Fibroblast of peridontal ligament (primary cell): ENCODE measurements at regions not wholly inside any gene's neighbourhood (a gene's known extent, or its start where the extent isn't known, plus 50 kb on each side); places are given as distances from the start of the nearest gene placed in this dataset.
A peak's percentile ranks its signal among the peaks of the same experiment; 100 is the strongest.
"Not testable (repeated sequence)": the region's sequence is repeated elsewhere in the genome, so short reads cannot be mapped to it uniquely, and the experiment has no call there.

ENCODE experiments used
- DNase-seq: peaks from one replicate; pipeline ENCODE4 v3.0.0-alpha.2; 2010; ENCODE audit errors: extremely low read depth

GRCh38 chr7:106345421-106346166, 60.8 kb upstream of the NAMPT start:
- DNase-seq, result peak; percentile 77

GRCh38 chr7:106344861-106345260, 60.1 kb upstream of the NAMPT start:
- DNase-seq, result peak; percentile 61

- DNase-seq, result no peak
These were observed 59.4 kb upstream of the NAMPT start for GRCh38 chr7:106344211-106344610.

- DNase-seq, result not testable (repeated sequence)
These were observed 57.3 kb upstream of the NAMPT start for GRCh38 chr7:106342049-106342448.

GRCh38 chr7:106340247-106340596, 55.4 kb upstream of the NAMPT start:
- not testable (repeated sequence) for DNase-seq

- DNase-seq, result no peak
These were observed 54.9 kb upstream of the NAMPT start for GRCh38 chr7:106339513-106340246.

- DNase-seq, result no peak
These were observed 53.0 kb upstream of the NAMPT start for GRCh38 chr7:106337754-106338153.

GRCh38 chr7:106335814-106336213, 51.0 kb upstream of the NAMPT start:
- DNase-seq, result no peak
